NT2/D1 (cell line): ENCODE measurements at regions not wholly inside any gene's neighbourhood (a gene's known extent, or its start where the extent isn't known, plus 50 kb on each side); places are given as distances from the start of the nearest gene placed in this dataset.

Source experiments
- SUZ12 ChIP-seq: IDR thresholded peaks from 2 replicates; pipeline ENCODE4 v1.6.1; 2011; ENCODE audit not compliant: insufficient read length, insufficient read depth; ENCODE audit errors: extremely low read depth
- YY1 ChIP-seq: IDR thresholded peaks from 2 replicates; pipeline ENCODE4 v1.6.1; 2011; ENCODE audit not compliant: insufficient read length, insufficient read depth

- TF ChIP-seq YY1 (no peak), SUZ12 (no peak)
Observed at GRCh38 chr20:17866234-17867001, 102.2 kb downstream of the SNX5 start.
